ENCODE measurements at regions not wholly inside any gene's neighbourhood (a gene's known extent, or its start where the extent isn't known, plus 50 kb on each side); places are given as distances from the start of the nearest gene placed in this dataset.
A peak's percentile ranks its signal among the peaks of the same experiment; 100 is the strongest.
"Not testable (repeated sequence)": the region's sequence is repeated elsewhere in the genome, so short reads cannot be mapped to it uniquely, and the experiment has no call there.

GRCh38 chr13:80840316-80840976 is 499.5 kb upstream of the SPRY2 start:
- no peak for DNase-seq

- DNase-seq = no peak
These were observed 495.0 kb upstream of the SPRY2 start for GRCh38 chr13:80835902-80836301.

GRCh38 chr13:80830431-80830830 is 489.5 kb upstream of the SPRY2 start:
- DNase-seq = no peak

- no peak for DNase-seq
These were observed 487.8 kb upstream of the SPRY2 start for GRCh38 chr13:80828759-80829158.

GRCh38 chr13:80825276-80825675 is 484.4 kb upstream of the SPRY2 start:
- DNase-seq = no peak

GRCh38 chr13:80824229-80824628 is 483.3 kb upstream of the SPRY2 start:
- no peak for DNase-seq

GRCh38 chr13:80823472-80823871 is 482.5 kb upstream of the SPRY2 start:
- DNase-seq = no peak

GRCh38 chr13:80821466-80821865 is 480.5 kb upstream of the SPRY2 start:
- DNase-seq = no peak

GRCh38 chr13:80817979-80818378 is 477.1 kb upstream of the SPRY2 start:
- no peak for DNase-seq

GRCh38 chr13:80814541-80814940 is 473.6 kb upstream of the SPRY2 start:
- no peak for DNase-seq

- DNase-seq = not testable (repeated sequence)
These were observed 469.4 kb upstream of the SPRY2 start for GRCh38 chr13:80810294-80810693.

GRCh38 chr13:80802946-80803345 is 462.0 kb upstream of the SPRY2 start:
- no peak for DNase-seq

GRCh38 chr13:80798576-80799133 is 457.7 kb upstream of the SPRY2 start:
- no peak for DNase-seq

- no peak for DNase-seq
These were observed 446.7 kb upstream of the SPRY2 start for GRCh38 chr13:80787604-80788003.

GRCh38 chr13:80783926-80784565 is 443.1 kb upstream of the SPRY2 start:
- no peak for DNase-seq

GRCh38 chr13:80782441-80782840 is 441.5 kb upstream of the SPRY2 start:
- no peak for DNase-seq

GRCh38 chr13:80778297-80778696 is 437.4 kb upstream of the SPRY2 start:
- no peak for DNase-seq

- no peak for DNase-seq
These were observed 416.8 kb upstream of the SPRY2 start for GRCh38 chr13:80757694-80758093.

GRCh38 chr13:80755910-80756309 is 415.0 kb upstream of the SPRY2 start:
- peak; percentile 43 for DNase-seq

- DNase-seq = no peak
These were observed 413.5 kb upstream of the SPRY2 start for GRCh38 chr13:80754441-80754840.

- DNase-seq = no peak
These were observed 412.9 kb upstream of the SPRY2 start for GRCh38 chr13:80753866-80754265.

GRCh38 chr13:80751854-80752253 is 410.9 kb upstream of the SPRY2 start:
- DNase-seq = no peak

GRCh38 chr13:80744147-80744914 is 403.4 kb upstream of the SPRY2 start:
- no peak for DNase-seq

GRCh38 chr13:80742033-80742432 is 401.1 kb upstream of the SPRY2 start:
- no peak for DNase-seq
